GM18502 (cell line): ENCODE measurements at regions not wholly inside any gene's neighbourhood (a gene's known extent, or its start where the extent isn't known, plus 50 kb on each side); places are given as distances from the start of the nearest gene placed in this dataset.

Source experiments
- ATAC-seq: cut with Tn5 transposase; IDR thresholded peaks from one replicate; pipeline ENCODE4 v1.9.1; 2021; ENCODE audit warnings: mild to moderate bottlenecking; ENCODE audit not compliant: unreplicated experiment, poor library complexity

DNA sequence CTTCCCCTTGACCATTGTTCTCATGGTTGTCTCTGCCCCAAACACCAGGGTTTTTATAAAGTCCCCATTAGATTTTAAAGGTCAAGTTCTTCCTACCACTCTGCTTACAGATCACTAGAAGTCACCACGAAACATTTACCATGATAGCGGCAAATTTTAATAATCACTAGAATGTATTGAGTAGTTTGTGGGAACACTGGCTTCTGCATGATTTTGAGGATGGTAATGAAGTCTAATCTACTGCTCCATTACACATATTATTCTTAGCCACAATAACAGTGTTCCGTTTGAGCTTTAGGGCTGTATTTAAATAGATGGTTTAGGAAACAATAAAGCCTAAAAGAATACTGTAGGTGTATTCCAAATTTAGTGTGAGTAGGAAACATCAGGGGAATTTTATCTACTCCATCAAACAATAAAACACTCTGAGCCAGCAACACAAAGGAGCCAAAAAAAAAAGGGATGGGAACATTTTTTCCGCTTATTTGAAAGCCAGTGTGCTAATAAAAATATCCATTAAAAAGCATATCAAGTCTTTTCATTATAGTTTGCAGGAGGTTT is 49.7 kb downstream of the KLF12 start:
- no peak for ATAC-seq

DNA sequence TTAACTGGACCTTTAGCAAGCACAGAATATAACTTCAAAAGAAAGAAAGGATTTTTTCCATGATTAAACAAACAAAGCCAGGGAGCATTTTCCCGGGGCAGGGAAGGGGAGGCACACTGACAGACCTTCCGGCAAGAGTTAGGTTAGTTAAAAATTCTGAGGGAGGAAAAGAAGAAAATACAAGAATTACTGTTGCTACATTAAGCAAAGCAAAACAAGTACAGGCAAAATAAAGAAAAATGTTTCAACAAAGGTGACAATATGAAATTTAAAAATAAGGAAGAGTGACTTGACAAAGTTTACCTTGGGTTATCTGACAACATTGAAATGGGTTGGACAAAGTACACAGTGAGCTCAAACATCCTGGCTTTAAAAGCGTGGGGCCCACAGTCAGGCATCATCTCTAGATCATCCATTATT is 51.5 kb downstream of the KLF12 start:
- no peak for ATAC-seq

DNA sequence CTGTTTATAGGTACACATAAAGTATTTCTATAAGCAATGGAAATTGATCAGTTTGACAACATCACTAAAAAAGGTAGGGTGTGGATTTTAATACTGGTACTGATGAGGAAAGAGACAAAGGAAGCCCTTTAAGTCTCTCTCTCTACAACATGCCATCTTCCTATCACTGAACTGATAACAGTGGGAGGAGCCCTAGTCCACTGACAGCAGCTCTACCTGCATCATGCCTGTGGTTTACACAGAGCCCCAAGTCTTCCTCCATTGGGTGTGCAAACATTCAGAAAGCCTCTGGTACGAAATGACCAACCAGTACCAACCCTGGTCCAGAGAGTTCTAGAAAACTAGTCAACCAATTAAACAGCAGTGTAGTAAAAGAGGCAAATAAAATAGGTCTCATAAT is 53.4 kb downstream of the KLF12 start:
- ATAC-seq = no peak

DNA sequence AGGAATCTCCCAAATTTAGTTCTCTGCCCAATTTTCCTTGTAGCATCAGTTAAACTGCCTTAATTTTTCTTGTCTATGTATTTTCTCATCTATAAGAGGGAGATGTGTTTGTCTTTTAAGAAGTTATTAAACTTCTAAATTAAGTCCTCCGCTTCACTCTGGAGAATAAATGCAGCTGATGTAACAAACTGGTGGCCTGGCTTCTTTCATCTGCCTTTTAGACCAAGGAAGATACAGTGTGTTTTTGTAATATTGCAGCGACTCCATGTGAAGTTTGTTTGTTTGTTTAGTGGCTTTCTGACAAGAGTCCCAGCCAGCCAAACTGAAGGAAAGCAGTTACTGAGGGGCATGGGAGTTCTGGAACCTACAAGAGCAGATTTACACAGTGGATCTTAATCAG is 56.4 kb downstream of the KLF12 start:
- no peak for ATAC-seq

DNA sequence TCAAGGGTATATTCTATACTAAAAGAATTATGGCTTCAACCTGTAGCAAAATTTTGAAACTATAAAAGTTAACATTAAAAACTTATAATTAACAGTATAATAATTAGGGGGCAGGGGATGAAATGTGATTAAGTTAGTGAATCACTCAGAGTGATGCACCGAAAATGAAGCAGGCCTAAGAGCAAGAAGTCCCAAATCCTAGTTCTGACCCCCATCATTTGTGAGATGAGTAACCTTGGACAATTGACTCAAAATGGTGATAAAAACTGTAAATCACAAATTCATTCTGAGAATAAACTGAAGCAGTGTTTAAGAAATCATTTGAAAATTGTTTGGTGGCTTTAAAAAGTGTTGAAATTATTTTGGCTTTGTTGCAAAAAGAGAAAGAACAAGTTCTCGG is 56.8 kb downstream of the KLF12 start:
- ATAC-seq = no peak

DNA sequence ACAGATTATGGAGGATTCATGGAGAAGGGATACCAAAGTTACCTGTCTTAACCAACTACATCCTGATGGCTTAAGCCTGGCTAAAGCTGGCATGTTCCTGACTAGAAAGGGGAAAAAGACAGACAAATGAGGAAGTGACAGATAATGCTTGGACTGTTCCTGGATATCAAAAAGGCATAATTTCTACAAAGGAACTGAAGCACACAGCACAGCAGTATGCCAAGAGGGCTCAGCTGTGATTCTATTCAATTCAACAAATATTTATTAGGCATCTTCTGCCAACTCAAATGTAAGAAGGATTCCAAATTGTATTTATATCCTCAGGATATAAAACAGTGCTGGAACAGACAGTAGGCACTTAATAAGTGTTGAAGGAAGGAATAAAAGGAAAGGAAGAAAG is 59.5 kb downstream of the KLF12 start:
- no peak for ATAC-seq

DNA sequence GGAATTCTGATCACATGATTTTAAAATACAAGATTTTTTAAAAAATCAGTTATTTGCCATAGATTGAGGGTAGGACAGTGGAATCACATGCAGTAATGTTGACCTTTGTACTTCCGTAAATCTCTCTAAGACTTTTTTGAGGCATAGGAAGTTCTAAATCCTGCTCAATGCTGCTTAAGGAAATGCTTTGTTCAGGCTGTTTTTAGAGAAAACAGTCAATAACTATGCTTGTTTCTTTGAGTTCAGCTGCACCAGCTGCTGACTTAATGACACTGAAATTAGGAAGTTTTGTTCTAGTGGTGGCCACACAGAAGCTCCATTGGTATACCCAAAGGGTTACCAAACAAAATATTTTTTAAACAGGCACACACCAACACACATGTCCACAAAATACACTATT is 60.9 kb downstream of the KLF12 start:
- ATAC-seq = no peak

DNA sequence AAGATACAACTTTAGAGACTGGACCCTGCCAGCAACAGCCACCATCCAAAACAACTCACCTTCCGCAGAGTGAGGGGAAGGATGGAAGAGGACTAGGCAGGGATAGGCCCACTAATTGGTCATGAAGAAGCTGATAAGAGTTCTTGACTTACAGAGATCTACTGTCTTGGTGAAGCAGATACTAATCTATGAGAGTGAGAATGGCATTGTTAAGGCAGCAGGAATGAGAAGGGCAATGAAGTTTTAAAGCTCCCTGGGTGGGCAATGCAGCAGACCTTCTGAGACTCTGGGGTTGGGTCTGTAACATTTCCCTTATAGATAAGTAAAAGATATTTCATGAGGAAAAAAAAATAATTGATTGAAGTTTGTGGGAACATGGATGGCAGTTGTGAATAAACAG is 63.7 kb downstream of the KLF12 start:
- peak; percentile 23 for ATAC-seq

DNA sequence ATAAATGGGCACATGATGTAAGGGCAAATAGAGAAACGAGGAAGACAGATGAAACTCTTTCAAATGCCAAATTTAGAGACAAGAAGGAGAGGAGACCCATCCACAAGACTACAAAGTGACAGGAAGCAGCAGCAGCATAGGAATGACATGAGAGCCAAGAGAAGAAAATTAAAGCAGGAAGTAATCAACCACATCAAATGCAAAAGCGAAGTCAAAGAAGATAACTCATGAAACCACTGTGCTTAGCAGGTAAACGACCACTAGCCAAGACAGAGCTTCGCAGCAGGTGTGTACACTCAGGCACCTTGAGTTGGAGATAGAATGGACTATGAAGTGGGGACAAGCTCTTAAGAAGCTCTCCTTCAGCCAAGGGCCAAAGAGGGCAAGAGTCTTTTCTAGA is 64.1 kb downstream of the KLF12 start:
- ATAC-seq = peak; percentile 75

DNA sequence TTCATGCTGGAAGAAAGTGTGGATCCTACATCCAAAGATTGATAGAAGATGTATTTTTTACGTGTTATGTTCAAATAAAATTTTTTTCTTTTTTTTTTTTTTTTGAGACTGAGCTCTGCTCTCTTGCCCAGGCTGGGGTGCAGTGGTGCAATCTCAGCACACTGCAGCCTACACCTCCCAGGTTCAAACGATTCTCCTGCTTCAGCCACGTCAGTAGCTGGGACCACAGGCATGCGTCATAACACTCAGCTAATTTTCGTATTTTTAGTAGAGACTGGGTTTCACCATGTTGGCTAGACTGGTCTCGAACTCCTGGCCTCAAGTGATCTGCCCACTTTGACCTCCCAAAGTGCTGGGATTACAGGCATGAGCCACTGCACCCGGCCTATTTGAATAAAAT is 65.7 kb downstream of the KLF12 start:
- no peak for ATAC-seq

DNA sequence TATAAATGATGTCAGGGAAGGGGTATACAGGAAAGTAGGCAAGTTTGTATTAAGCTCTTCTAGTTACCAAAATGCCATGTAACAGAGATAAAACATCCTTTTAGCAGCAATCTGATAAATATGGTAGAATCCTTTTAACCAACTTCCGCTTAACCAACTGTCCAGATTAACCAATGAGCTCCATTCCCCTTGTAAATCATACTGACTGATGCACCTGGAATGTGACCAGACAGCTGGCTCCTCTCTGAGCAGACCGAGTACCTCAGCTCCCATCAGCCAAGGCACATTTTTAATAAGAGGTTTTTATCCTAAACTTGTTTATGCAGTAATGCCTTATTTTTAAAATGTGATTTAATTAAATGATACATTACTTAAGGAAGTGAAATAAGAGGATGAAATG is 66.4 kb downstream of the KLF12 start:
- ATAC-seq = no peak

DNA sequence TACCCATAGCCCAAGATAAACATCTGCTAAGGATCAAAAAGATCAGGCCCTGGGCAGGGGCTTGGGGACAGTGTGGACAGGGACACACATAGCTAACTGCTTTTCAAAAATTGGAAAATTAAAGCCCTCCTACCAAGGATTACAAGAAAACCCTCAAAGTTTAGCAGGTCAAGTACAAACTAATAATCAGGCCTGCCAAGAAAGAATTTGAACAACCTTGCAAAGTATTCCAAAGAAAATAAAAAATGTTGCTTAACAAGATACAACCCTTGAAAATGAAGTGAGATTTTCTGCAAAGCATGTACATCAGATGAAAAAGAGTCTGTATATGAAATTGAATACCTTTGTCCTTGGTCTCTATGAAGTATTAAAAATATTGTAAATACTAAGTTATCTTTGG is 67.3 kb downstream of the KLF12 start:
- no peak for ATAC-seq

DNA sequence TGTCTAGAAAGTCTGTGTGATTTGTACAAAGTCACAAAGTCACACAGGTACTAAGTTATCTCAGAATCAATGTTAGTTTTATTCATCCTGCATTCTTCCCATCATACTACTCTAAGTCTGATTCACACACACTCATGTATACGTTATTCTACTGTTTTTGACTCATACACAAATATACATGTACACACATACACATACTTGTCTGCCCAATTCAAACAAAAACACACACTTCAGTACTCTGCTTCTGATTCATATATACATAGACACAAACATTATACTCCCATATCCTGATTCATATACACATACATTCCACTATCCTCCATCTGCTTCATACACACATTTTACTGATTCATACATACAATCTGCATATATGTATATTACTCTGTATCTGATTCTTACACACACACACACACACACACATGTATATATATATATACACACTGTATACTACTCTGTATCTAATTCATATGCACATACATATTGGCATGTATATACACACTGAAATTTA is 69.3 kb downstream of the KLF12 start:
- ATAC-seq = no peak

DNA sequence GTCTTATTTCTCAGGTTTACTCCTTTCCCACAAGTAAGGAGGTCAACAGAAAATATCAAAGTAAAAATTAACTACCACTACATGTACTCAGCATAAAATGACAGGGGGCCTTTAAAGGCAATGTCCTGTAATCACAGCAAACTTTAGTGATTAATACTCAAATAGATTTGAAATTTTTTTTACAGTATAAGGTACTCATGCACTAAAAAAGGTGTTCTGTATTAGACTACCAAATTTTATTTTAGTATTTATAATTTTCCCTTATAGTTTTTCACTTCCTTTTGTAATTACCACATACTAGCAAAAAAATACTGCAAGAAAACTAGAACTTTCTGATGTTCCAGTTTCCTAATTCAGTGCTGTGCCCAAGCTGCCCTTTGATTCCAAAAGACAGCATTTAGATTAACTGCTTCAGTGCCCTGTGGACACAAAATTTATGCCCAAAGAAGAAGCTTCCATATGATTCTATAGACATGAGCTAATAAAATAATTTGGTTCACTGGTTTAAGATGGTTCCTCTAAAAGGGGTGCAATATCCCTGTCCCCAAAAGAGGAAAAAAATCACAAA is 70.6 kb downstream of the KLF12 start:
- no peak for ATAC-seq

DNA sequence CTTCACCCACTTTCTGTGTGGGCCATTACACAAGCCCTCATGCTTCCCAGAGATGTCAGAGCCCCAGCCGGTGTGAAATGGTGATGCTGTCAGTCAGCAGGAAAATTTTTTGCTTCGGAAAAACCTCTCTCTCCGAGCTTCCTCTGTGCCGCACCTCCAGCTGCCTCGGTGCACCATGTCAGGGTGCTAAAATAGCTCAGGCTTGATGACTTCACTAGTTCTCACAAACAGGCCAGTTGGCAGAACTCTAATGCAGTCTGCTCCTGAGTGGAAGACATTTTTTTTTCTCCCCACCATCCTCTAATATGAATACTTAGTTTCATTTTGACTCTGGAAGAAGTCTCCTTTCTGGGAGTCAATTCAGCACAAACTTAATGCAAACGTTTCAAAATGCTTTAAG is 71.3 kb downstream of the KLF12 start:
- peak; percentile 84 for ATAC-seq

DNA sequence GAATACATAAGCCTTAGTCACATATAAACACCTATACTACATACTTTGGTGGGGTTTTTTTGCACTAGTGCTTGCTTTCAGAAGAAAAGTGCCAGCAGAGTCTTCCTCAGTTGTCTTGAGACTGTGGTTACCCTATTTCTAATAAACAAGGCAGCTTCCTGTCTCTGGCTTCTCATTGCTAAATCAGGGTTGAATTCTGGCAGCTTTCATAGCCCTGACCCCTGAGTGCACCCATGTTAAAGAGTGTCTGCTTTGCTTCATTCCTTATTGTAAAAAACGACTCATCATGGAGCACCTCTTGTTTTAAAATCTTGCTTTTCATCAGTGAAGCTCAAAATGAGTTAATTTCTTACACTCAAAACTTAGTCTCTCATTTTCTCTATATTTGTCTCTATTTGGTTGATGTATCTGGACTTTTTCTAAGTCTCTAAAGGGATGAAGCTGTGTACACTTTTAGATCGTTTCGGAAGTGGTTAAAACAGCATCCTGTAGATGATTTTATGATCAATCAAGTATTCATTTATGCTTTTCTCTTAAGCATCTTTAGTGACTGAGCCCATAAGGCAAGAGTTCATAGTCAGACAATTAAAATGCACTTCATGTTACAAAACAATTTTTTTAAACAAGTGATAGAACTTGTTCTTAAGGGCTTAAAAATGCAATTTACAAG is 72.1 kb downstream of the KLF12 start:
- ATAC-seq = peak; percentile 82

DNA sequence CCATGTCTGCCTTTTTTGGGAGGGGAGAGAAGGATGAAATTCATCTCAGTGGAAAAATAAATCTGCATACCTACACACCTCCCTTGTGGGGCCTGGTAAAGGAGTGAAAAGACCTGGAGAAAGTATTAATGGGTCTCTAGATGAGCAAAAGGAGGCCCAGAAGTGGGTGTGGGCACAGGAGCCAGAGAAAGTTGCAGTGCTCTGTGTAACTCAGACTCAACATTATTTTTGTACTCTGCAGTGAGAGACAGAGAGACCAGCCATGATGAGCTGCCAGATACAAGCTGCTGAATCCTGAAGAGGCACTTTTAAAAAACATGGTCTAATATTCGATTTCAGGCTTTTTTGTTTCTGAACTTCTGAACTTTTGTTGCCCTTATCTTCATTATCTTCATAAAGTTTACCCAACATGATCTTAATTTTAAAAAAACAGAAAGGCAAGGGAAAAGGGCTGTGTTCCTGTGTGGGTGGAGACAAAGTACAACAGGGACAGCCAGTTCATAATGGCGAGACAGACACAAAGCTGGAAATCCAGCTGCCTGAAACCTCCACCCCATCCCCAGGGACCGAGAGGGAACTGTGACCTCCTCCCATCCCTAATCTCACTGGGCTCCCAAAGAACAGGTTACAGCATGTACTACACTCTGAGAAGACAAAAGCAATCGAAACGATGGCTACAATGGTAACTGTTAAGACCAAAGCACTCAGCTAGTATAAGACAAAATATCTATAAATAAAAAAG is 77.2 kb downstream of the KLF12 start:
- ATAC-seq = no peak

DNA sequence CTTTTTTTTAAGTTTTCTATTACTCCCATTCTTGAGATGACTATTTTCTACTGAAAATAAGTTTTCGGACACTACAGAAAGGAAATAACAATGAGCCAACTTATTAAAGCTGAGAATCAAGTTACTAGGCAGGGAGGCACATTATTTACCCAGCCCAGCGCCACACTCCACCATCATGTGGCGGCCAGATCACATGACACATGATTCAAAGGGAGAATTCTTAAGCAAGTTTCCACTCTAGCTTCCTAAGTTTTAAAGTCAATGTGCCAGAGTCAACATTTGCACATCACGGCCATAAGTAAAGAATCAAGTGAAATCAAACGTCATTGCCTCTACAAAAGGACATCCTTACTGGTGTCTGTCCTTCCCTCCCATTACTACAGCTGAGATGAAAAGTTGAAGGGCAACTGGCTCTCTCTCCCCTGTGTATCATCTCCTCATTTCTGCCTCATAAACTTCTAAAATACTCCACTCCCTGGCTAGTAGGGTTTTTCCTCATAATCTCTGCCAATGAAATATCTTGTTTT is 81.7 kb downstream of the KLF12 start:
- no peak for ATAC-seq

DNA sequence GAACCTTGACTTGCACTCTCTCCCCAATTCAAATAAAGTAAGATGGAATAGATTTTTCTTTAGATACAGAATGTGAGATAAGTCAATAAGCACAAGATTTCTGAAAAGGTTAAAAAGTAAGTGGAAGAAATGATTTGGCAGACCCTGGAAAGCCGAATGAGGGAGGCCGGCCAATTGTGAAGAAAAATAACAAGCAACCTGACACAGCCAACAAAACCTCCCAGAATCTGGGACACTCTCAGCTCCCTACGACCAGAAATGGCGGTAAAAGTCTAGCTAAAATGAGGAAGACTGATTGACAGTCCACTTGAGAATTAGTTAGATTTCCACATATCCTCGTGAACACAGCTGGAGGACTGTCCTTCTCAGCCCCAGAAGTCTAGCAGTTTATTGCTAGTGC is 85.4 kb downstream of the KLF12 start:
- no peak for ATAC-seq

DNA sequence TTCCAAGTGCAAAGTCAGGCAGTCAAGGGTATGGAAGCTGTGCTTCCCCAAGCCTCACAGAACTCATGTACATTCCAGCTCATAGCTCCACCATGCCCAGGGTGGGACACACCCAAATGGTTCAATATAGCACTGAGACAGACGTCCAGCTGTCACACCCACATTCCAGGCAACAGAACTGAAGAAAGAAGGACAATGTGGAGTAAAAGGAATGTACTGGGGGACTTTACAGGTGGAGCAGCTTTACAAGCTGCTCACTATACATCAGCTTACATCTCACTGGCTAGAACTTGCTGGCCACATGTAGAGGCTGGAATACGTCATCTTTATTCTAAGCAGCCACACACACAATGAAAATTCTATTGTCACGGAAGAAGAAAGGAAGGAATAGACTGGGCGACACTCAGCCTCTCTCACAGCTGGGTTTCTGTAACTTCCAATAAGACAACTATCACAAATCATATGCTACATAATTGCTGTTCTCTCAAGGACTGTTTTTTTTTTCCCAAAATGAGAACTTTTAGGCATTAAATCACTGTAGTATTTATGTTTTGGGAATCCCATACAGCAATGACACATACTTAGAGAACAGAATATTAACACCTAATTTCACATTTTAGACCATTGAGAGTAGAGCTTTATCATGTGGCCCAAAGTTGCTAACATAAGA is 86.1 kb downstream of the KLF12 start:
- no peak for ATAC-seq

DNA sequence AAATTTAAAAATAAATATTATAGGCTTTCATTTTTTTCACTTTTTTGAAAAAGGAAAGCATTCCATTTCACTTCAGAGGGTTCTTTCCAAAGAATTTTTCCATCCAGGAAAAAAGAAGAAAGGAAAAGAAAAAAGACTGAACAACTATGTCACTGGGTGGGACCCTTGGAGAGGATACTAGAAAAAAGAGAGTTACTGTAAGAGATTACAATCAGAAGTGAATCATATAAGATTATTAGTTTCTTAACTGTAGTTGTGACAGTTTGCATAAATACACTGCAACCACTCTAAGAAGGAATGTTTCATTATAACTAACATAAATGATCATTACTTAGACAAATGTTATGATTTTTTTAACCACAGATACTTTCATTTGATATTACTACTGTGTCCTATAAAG is 87.8 kb downstream of the KLF12 start:
- ATAC-seq = no peak
